ENCODE measurements at regions not wholly inside any gene's neighbourhood (a gene's known extent, or its start where the extent isn't known, plus 50 kb on each side); places are given as distances from the start of the nearest gene placed in this dataset.

DNA sequence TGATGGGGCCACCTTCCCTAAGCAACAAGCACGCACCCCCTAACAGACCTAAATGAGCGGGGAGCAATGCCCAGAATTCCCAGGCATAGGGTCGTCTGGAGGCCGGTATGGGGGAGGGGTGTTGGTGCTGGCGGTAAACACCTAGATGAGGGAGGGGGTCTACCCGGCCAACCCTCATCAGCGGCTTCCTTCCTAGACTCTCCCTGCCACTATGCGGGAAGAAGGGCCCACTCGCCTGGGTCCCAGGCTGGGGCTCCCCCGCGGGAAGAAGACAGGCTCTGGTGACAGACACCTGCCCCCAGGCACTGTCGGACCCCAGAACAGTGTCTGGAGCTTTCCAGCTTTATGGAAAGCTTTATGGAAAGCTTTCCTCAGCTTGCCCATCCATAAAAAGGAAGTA lies 519.0 kb upstream of the SEMA6A start:
- Mint-ChIP-seq H3K27me3 (ENCODE audit: low read depth) (no peaks in the 10 kb centered on the region), H3K9me3 (ENCODE audit: low read depth) (no peaks in the 10 kb centered on the region), H3K36me3 (ENCODE audit: low read depth) (no peaks in the 10 kb centered on the region), H3K4me3 (ENCODE audit: unreplicated experiment) (no peak overlapping the region), H3K27ac (ENCODE audit: unreplicated experiment) (no peak overlapping the region), H3K4me1 (ENCODE audit: low read depth) (peaks cover 5% of the 10 kb centered on the region)
- TF ChIP-seq, protein P1, sequence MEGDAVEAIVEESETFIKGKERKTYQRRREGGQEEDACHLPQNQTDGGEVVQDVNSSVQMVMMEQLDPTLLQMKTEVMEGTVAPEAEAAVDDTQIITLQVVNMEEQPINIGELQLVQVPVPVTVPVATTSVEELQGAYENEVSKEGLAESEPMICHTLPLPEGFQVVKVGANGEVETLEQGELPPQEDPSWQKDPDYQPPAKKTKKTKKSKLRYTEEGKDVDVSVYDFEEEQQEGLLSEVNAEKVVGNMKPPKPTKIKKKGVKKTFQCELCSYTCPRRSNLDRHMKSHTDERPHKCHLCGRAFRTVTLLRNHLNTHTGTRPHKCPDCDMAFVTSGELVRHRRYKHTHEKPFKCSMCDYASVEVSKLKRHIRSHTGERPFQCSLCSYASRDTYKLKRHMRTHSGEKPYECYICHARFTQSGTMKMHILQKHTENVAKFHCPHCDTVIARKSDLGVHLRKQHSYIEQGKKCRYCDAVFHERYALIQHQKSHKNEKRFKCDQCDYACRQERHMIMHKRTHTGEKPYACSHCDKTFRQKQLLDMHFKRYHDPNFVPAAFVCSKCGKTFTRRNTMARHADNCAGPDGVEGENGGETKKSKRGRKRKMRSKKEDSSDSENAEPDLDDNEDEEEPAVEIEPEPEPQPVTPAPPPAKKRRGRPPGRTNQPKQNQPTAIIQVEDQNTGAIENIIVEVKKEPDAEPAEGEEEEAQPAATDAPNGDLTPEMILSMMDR (IDR thresholded peaks at IDR 0.05), result no peak
- DNase-seq (ENCODE audit: low spot score), result no peak

DNA sequence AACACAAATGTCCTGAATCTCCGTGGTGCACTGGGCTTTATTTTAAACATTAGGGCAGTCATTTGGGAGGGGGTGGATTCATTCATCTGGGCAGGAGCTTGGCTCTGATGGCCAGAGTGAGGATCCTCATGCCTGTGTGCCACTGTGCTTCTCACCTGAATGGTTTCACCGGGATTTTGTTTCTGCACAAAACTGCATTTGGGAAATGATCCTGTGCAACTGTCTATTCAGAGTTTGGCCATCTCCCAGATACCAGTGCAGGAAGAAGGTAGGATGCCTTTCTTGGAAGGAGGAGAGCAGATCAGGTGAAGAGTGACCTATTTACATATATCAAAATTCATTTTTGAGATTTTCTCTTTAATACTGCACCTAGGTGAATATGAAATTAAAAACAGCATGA lies 514.4 kb upstream of the SEMA6A start:
- H3K27ac Mint-ChIP-seq (ENCODE audit: unreplicated experiment), result no peak overlapping the region
- no peak for DNase-seq (ENCODE audit: low spot score)
- H3K36me3 Mint-ChIP-seq (ENCODE audit: low read depth), result no peaks in the 10 kb centered on the region
- no peaks in the 10 kb centered on the region for H3K9me3 Mint-ChIP-seq (ENCODE audit: low read depth)
- no peaks in the 10 kb centered on the region for H3K27me3 Mint-ChIP-seq (ENCODE audit: low read depth)
- no peak overlapping the region for H3K4me3 Mint-ChIP-seq (ENCODE audit: unreplicated experiment)
- no peaks in the 10 kb centered on the region for H3K4me1 Mint-ChIP-seq (ENCODE audit: low read depth)
- TF ChIP-seq, protein P1 (IDR thresholded peaks at IDR 0.05), result no peak

DNA sequence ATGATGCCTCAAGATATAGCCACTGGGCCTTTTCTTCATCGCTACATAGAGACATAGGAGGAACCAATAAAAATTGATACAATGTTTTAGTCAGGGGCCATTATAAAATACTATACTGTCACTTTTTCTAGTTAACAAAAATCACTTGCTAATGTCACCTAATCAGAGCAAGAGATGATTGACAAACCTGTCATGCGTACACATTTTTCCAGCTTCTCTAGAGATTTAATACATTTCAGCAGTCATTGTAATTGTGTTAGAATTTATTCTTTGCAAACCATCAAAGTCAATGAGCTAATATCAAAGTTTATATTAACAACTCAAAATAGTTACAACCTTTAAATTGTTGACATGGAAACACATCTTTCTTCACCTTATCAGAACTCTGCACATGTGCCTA lies 513.6 kb upstream of the SEMA6A start:
- Mint-ChIP-seq H3K9me3 (ENCODE audit: low read depth) (no peaks in the 10 kb centered on the region), H3K27me3 (ENCODE audit: low read depth) (no peaks in the 10 kb centered on the region), H3K4me1 (ENCODE audit: low read depth) (no peaks in the 10 kb centered on the region), H3K27ac (ENCODE audit: unreplicated experiment) (no peak overlapping the region), H3K36me3 (ENCODE audit: low read depth) (no peaks in the 10 kb centered on the region), H3K4me3 (ENCODE audit: unreplicated experiment) (no peak overlapping the region)
- no peak for DNase-seq (ENCODE audit: low spot score)
- TF ChIP-seq, protein P1 (IDR thresholded peaks at IDR 0.05), result no peak

DNA sequence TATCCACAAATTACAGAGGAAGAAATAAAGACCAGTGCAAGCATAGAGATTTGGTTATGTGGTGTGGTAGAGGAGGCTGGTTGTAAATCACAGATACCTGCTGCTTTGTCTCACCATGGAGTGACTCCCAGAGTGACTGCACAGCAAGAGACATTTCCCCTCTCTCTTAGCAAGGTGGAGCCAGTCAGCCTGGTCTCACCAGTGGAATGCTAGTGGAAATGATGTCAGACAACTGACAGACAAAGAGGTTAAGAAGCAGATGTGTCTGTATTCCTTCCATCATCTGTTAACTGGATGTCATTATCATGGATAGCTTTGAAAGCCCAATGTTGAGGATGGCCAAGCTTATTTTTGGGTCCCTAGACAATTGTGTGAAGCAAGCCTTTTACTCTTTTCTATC lies 509.4 kb upstream of the SEMA6A start:
- no peaks in the 10 kb centered on the region for H3K36me3 Mint-ChIP-seq (ENCODE audit: low read depth)
- TF ChIP-seq, protein P1 (IDR thresholded peaks at IDR 0.05), result no peak
- no peaks in the 10 kb centered on the region for H3K27me3 Mint-ChIP-seq (ENCODE audit: low read depth)
- H3K4me1 Mint-ChIP-seq (ENCODE audit: low read depth), result no peaks in the 10 kb centered on the region
- H3K9me3 Mint-ChIP-seq (ENCODE audit: low read depth), result no peaks in the 10 kb centered on the region
- H3K27ac Mint-ChIP-seq (ENCODE audit: unreplicated experiment), result no peak overlapping the region
- no peak for DNase-seq (ENCODE audit: low spot score)
- H3K4me3 Mint-ChIP-seq (ENCODE audit: unreplicated experiment), result no peak overlapping the region

DNA sequence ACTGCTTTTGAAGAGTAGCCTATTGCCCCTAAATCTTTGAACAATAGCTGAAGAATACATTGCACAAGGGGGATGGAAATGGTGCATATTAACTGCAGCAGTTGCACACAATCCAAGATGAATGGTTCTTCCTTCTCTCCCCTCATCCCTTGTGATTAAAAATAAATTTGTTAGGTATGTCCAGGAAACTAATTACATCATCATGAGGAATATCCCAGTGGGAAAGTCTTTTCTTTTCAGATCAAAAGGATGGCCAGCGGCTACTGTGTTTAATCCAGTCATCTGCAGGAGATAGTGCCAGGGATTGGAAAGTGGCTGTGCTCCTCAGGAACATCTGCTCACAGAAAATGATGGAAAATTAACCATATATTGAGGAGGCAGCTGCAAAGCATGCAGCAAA lies 508.4 kb upstream of the SEMA6A start:
- Mint-ChIP-seq H3K27me3 (ENCODE audit: low read depth) (no peaks in the 10 kb centered on the region), H3K4me1 (ENCODE audit: low read depth) (no peaks in the 10 kb centered on the region), H3K27ac (ENCODE audit: unreplicated experiment) (no peak overlapping the region)

More for the DNA sequence above, 508.4 kb upstream of the SEMA6A start:
- DNase-seq (ENCODE audit: low spot score), result no peak
- Mint-ChIP-seq H3K36me3 (ENCODE audit: low read depth) (no peaks in the 10 kb centered on the region), H3K9me3 (ENCODE audit: low read depth) (no peaks in the 10 kb centered on the region), H3K4me3 (ENCODE audit: unreplicated experiment) (no peak overlapping the region)
- TF ChIP-seq, protein P1 (IDR thresholded peaks at IDR 0.05), result no peak
